Dendritic cell treated with granulocyte-macrophage colony-stimulating factor and Interleukin-4, amounts not matched to agents 40 ng/mL and 50 ng/mL, for 4 days (primary cell): ENCODE measurements at regions not wholly inside any gene's neighbourhood (a gene's known extent, or its start where the extent isn't known, plus 50 kb on each side); places are given as distances from the start of the nearest gene placed in this dataset.
"Not testable (repeated sequence)": the region's sequence is repeated elsewhere in the genome, so short reads cannot be mapped to it uniquely, and the experiment has no call there.

ENCODE experiments used
- H3K27ac Mint-ChIP-seq: one replicate; pipeline ENCODE4 v1.8.0; 2022; ENCODE audit warnings: mild to moderate bottlenecking, mixed read lengths
- H3K27me3 Mint-ChIP-seq: one replicate; pipeline ENCODE4 v1.8.0; 2022; ENCODE audit warnings: mild to moderate bottlenecking, mixed read lengths
- H3K36me3 Mint-ChIP-seq: one replicate; pipeline ENCODE4 v1.8.0; 2022; ENCODE audit warnings: low read depth, mixed read lengths
- H3K4me1 Mint-ChIP-seq: one replicate; pipeline ENCODE4 v1.8.0; 2022; ENCODE audit warnings: low read depth, mixed read lengths
- H3K4me3 Mint-ChIP-seq: one replicate; pipeline ENCODE4 v1.8.0; 2022; ENCODE audit warnings: mild to moderate bottlenecking, moderate library complexity, mixed read lengths
- H3K9me3 Mint-ChIP-seq: one replicate; pipeline ENCODE4 v1.8.0; 2022; ENCODE audit warnings: mixed read lengths
- intact Hi-C: fragments of 100-400 bp; cut with micrococcal nuclease; formaldehyde crosslinking; loops from one replicate; pipeline ENCODE4 v1.15.0; 2022

GRCh38 chr20:56893226-56893917 is 264.3 kb downstream of the TFAP2C start:
- Mint-ChIP-seq H3K4me3 (no peak overlapping the region), H3K4me1 (no peaks in the 10 kb centered on the region), H3K27ac (no peak overlapping the region), H3K36me3 (no peaks in the 10 kb centered on the region), H3K9me3 (no peaks in the 10 kb centered on the region), H3K27me3 (no peaks in the 10 kb centered on the region)
- intact Hi-C loops, result no loop called here

GRCh38 chr20:56896447-56896846 is 267.3 kb downstream of the TFAP2C start:
- Mint-ChIP-seq H3K4me3 (no peak overlapping the region), H3K4me1 (no peaks in the 10 kb centered on the region), H3K9me3 (no peaks in the 10 kb centered on the region), H3K27ac (no peak overlapping the region), H3K36me3 (no peaks in the 10 kb centered on the region), H3K27me3 (no peaks in the 10 kb centered on the region)
- intact Hi-C loops, result no loop called here

GRCh38 chr20:56897318-56897957 is 268.3 kb downstream of the TFAP2C start:
- Mint-ChIP-seq H3K9me3 (no peaks in the 10 kb centered on the region), H3K27me3 (no peaks in the 10 kb centered on the region), H3K4me3 (no peak overlapping the region), H3K27ac (no peak overlapping the region), H3K36me3 (no peaks in the 10 kb centered on the region), H3K4me1 (no peaks in the 10 kb centered on the region)
- intact Hi-C loops, result no loop called here

- Mint-ChIP-seq H3K4me1 (no peaks in the 10 kb centered on the region), H3K36me3 (no peaks in the 10 kb centered on the region), H3K27me3 (no peaks in the 10 kb centered on the region), H3K9me3 (no peaks in the 10 kb centered on the region), H3K4me3 (no peak overlapping the region), H3K27ac (no peak overlapping the region)
- intact Hi-C loops, result no loop called here
Measured at GRCh38 chr20:56897958-56898349, 268.8 kb downstream of the TFAP2C start.

- Mint-ChIP-seq H3K4me3 (no peak overlapping the region), H3K27ac (no peak overlapping the region), H3K9me3 (no peaks in the 10 kb centered on the region), H3K36me3 (no peaks in the 10 kb centered on the region), H3K27me3 (no peaks in the 10 kb centered on the region), H3K4me1 (no peaks in the 10 kb centered on the region)
- intact Hi-C loops, result no loop called here
Measured at GRCh38 chr20:56899506-56899905, 270.4 kb downstream of the TFAP2C start.

- intact Hi-C loops, result no loop called here
- no peaks in the 10 kb centered on the region for H3K27me3 Mint-ChIP-seq
- no peak overlapping the region for H3K4me3 Mint-ChIP-seq
- H3K36me3 Mint-ChIP-seq, result no peaks in the 10 kb centered on the region
- H3K4me1 Mint-ChIP-seq, result no peaks in the 10 kb centered on the region
- H3K9me3 Mint-ChIP-seq, result no peaks in the 10 kb centered on the region
- H3K27ac Mint-ChIP-seq, result no peak overlapping the region
Measured at GRCh38 chr20:56900252-56900651, 271.1 kb downstream of the TFAP2C start.

- Mint-ChIP-seq H3K4me1 (no peaks in the 10 kb centered on the region), H3K4me3 (no peak overlapping the region), H3K9me3 (no peaks in the 10 kb centered on the region), H3K27me3 (no peaks in the 10 kb centered on the region), H3K36me3 (no peaks in the 10 kb centered on the region), H3K27ac (no peak overlapping the region)
- intact Hi-C loops, result no loop called here
Measured at GRCh38 chr20:56903421-56903820, 274.3 kb downstream of the TFAP2C start.

GRCh38 chr20:56903858-56904257 is 274.8 kb downstream of the TFAP2C start:
- H3K27ac Mint-ChIP-seq, result no peak overlapping the region
- no peak overlapping the region for H3K4me3 Mint-ChIP-seq
- H3K4me1 Mint-ChIP-seq, result no peaks in the 10 kb centered on the region
- H3K36me3 Mint-ChIP-seq, result no peaks in the 10 kb centered on the region
- no peaks in the 10 kb centered on the region for H3K9me3 Mint-ChIP-seq
- intact Hi-C loops, result no loop called here
- H3K27me3 Mint-ChIP-seq, result peaks cover 2% of the 10 kb centered on the region

- Mint-ChIP-seq H3K4me3 (no peak overlapping the region), H3K9me3 (no peaks in the 10 kb centered on the region), H3K36me3 (no peaks in the 10 kb centered on the region), H3K4me1 (no peaks in the 10 kb centered on the region), H3K27ac (no peak overlapping the region), H3K27me3 (peaks cover 5% of the 10 kb centered on the region)
- intact Hi-C loops, result no loop called here
Measured at GRCh38 chr20:56909918-56910714, 281.0 kb downstream of the TFAP2C start.

GRCh38 chr20:56911946-56912345 is 282.8 kb downstream of the TFAP2C start:
- Mint-ChIP-seq H3K36me3 (no peaks in the 10 kb centered on the region), H3K9me3 (no peaks in the 10 kb centered on the region), H3K4me3 (no peak overlapping the region), H3K4me1 (no peaks in the 10 kb centered on the region), H3K27me3 (peaks cover 5% of the 10 kb centered on the region), H3K27ac (no peak overlapping the region)
- intact Hi-C loops, result no loop called here

GRCh38 chr20:56914532-56914931 is 285.4 kb downstream of the TFAP2C start:
- intact Hi-C loops, result no loop called here
- Mint-ChIP-seq H3K4me3 (no peak overlapping the region), H3K9me3 (no peaks in the 10 kb centered on the region), H3K27ac (no peak overlapping the region), H3K4me1 (no peaks in the 10 kb centered on the region), H3K27me3 (peaks cover 3% of the 10 kb centered on the region), H3K36me3 (no peaks in the 10 kb centered on the region)

GRCh38 chr20:56916345-56916622 is 287.2 kb downstream of the TFAP2C start:
- Mint-ChIP-seq H3K9me3 (no peaks in the 10 kb centered on the region), H3K4me1 (no peaks in the 10 kb centered on the region), H3K27ac (no peak overlapping the region), H3K27me3 (peaks cover 3% of the 10 kb centered on the region), H3K36me3 (no peaks in the 10 kb centered on the region), H3K4me3 (no peak overlapping the region)
- intact Hi-C loops, result no loop called here

- H3K4me3 Mint-ChIP-seq, H3K36me3 Mint-ChIP-seq, intact Hi-C loops, H3K4me1 Mint-ChIP-seq, H3K27ac Mint-ChIP-seq, H3K9me3 Mint-ChIP-seq: not testable (repeated sequence)
- H3K27me3 Mint-ChIP-seq, result peaks cover 31% of the 10 kb centered on the region
Measured at GRCh38 chr20:56920041-56920440, 290.9 kb downstream of the TFAP2C start.

- intact Hi-C loops, result no loop called here
- H3K4me3 Mint-ChIP-seq, result no peak overlapping the region
- H3K4me1 Mint-ChIP-seq, result no peaks in the 10 kb centered on the region
- no peaks in the 10 kb centered on the region for H3K36me3 Mint-ChIP-seq
- no peaks in the 10 kb centered on the region for H3K9me3 Mint-ChIP-seq
- no peak overlapping the region for H3K27ac Mint-ChIP-seq
- peaks cover 51% of the 10 kb centered on the region for H3K27me3 Mint-ChIP-seq
Measured at GRCh38 chr20:56922497-56922896, 293.4 kb downstream of the TFAP2C start.
